ENCODE measurements at regions not wholly inside any gene's neighbourhood (a gene's known extent, or its start where the extent isn't known, plus 50 kb on each side); places are given as distances from the start of the nearest gene placed in this dataset.

DNA sequence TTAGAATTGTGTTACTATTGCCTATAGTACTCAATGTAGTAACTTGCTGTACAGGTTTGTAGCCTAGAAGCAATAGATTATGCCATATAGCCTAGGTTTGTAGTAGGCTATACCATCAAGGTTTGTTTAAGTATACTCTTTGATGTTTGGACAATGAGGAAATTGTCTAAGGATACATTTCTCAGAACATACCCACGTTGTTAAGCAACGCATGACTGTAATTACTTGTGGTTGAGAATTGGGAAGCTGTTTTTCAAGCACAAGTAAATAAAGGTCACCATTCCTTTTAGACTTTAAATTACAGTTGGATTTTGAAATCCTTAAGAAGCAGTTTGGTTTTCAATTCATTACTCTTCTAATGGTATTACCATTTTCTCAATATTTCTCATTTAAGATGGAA is 89.8 kb upstream of the KCNH7 start:
- Histone ChIP-seq H3K4me1 (no peaks in the 10 kb centered on the region), H3K4me3 (no peak overlapping the region), H3K36me3 (no peaks in the 10 kb centered on the region), H3K9me3 (no peaks in the 10 kb centered on the region), H3K27me3 (no peaks in the 10 kb centered on the region), H3K27ac (no peak overlapping the region)
- no peak for DNase-seq
- TF ChIP-seq POLR2AphosphoS5 (IDR thresholded peaks at IDR 0.05) = no peak
- no peak for TF ChIP-seq CTCF (IDR thresholded peaks at IDR 0.05)
- TF ChIP-seq EP300 (IDR thresholded peaks at IDR 0.05) = no peak
- no peak for TF ChIP-seq POLR2A (IDR thresholded peaks at IDR 0.05)
- ATAC-seq (ENCODE audit: low FRiP score in 2 of 2) = no peak
- 30 to 32% methylated on average over 2 of the region's 2 CpGs for whole genome bisulfite sequencing, 2 donors

DNA sequence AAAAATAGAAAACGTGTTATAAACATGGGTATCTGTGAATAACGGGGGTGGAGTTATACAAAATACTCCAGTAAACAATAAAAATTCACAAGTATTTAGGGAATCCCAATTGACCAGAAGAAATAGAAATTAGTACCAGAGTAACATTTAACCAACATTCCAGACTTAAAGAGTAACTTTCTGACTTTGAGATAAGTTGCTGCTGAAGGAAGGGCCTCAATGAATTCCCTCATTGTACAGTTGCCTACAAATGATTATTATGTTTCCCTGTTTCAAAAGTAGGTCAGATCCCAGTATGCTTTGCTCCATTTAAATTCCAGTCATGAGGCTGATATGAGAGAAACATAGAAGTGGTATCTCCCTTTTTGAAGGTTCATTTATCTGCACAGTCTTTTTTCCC is 88.3 kb upstream of the KCNH7 start:
- 63 to 73% methylated on average over 2 of the region's 2 CpGs for WGBS, 2 donors
- H3K4me3 ChIP-seq = no peak overlapping the region
- no peak overlapping the region for H3K27ac ChIP-seq
- no peaks in the 10 kb centered on the region for H3K9me3 ChIP-seq
- no peak for DNase-seq
- no peak for TF ChIP-seq CTCF (IDR thresholded peaks at IDR 0.05)
- TF ChIP-seq POLR2AphosphoS5 (IDR thresholded peaks at IDR 0.05) = no peak
- no peak for TF ChIP-seq POLR2A (IDR thresholded peaks at IDR 0.05)
- no peak for TF ChIP-seq EP300 (IDR thresholded peaks at IDR 0.05)
- H3K36me3 ChIP-seq = no peaks in the 10 kb centered on the region
- no peaks in the 10 kb centered on the region for H3K4me1 ChIP-seq
- H3K27me3 ChIP-seq = no peaks in the 10 kb centered on the region
- no peak for ATAC-seq (ENCODE audit: low FRiP score in 2 of 2)

- Histone ChIP-seq H3K27me3 (no peaks in the 10 kb centered on the region), H3K27ac (no peak overlapping the region), H3K4me1 (no peaks in the 10 kb centered on the region), H3K9me3 (no peaks in the 10 kb centered on the region), H3K36me3 (no peaks in the 10 kb centered on the region), H3K4me3 (no peak overlapping the region)
- TF ChIP-seq CTCF (IDR thresholded peaks at IDR 0.05) (no peak), POLR2AphosphoS5 (IDR thresholded peaks at IDR 0.05) (no peak), POLR2A (IDR thresholded peaks at IDR 0.05) (no peak), EP300 (IDR thresholded peaks at IDR 0.05) (no peak)
- 75 to 93% methylated on average over 2 of the region's 2 CpGs for WGBS, 2 donors
- DNase-seq = no peak
- no peak for ATAC-seq (ENCODE audit: low FRiP score in 2 of 2)
Measured at GRCh38 chr2:162926501-162926900, 87.9 kb upstream of the KCNH7 start.

DNA sequence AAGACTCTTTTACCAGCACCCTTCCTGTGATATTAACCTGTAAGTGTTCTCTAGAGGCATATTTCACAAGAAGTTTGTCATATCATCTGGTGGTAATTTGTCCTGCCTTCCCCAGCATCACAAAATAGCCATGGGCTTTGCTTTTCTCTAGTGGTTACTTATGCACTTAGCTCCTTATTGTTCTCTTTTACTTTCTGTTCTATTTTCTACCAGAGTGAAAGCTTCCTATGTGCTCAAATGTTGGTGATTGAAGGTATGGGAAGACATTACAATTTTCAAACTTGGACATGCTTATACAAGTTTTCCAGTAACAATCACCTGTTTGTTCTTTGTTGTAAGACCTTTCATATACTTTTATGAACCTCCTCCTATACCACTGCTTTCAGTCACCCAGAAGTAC is 87.0 kb upstream of the KCNH7 start:
- ATAC-seq (ENCODE audit: low FRiP score in 2 of 2) (no peak), DNase-seq (no peak)
- Histone ChIP-seq H3K4me1 (no peaks in the 10 kb centered on the region), H3K9me3 (no peaks in the 10 kb centered on the region), H3K27me3 (no peaks in the 10 kb centered on the region), H3K4me3 (no peak overlapping the region), H3K27ac (no peak overlapping the region), H3K36me3 (no peaks in the 10 kb centered on the region)
- no peak for TF ChIP-seq CTCF (IDR thresholded peaks at IDR 0.05)

GRCh38 chr2:162919111-162919510 is 80.5 kb upstream of the KCNH7 start:
- Histone ChIP-seq H3K36me3 (no peaks in the 10 kb centered on the region), H3K4me1 (no peaks in the 10 kb centered on the region), H3K4me3 (no peak overlapping the region), H3K27ac (no peak overlapping the region), H3K9me3 (no peaks in the 10 kb centered on the region), H3K27me3 (no peaks in the 10 kb centered on the region)
- no peak for DNase-seq
- no peak for ATAC-seq (ENCODE audit: low FRiP score in 2 of 2)
- no peak for TF ChIP-seq POLR2AphosphoS5 (IDR thresholded peaks at IDR 0.05)
- WGBS, 2 donors = 84 to 88% methylated on average over 1 of the region's 1 CpG

GRCh38 chr2:162917626-162918025 is 79.1 kb upstream of the KCNH7 start:
- TF ChIP-seq EP300 (IDR thresholded peaks at IDR 0.05) (no peak), CTCF (IDR thresholded peaks at IDR 0.05) (no peak), POLR2A (IDR thresholded peaks at IDR 0.05) (no peak)
- 52 to 65% methylated on average over 3 of the region's 3 CpGs for WGBS, 2 donors
- H3K36me3 ChIP-seq = no peaks in the 10 kb centered on the region
- H3K27me3 ChIP-seq = no peaks in the 10 kb centered on the region
- H3K4me1 ChIP-seq = no peaks in the 10 kb centered on the region
- ATAC-seq (ENCODE audit: low FRiP score in 2 of 2) = no peak
- no peaks in the 10 kb centered on the region for H3K9me3 ChIP-seq
- no peak for DNase-seq
- no peak overlapping the region for H3K27ac ChIP-seq
- no peak overlapping the region for H3K4me3 ChIP-seq
